ENCODE measurements at regions not wholly inside any gene's neighbourhood (a gene's known extent, or its start where the extent isn't known, plus 50 kb on each side); places are given as distances from the start of the nearest gene placed in this dataset.

DNA sequence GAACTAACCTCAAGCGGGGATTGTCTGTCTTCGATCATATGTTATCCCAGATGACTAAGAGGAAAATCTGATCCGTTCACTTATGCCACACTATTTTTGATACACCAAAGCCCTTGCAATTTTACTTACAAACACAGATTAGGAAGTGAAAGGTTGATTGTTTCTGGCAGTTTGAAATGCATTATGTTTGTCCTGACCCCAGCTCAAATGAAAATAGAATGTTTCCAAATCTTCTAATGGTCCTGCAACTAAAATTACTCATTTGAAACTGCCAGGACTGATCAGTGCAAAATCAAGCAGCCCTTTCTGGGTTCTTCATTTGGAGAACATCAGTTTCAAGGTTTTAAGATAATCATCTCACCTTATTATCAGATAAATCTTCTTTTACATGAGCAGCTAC, 696.7 kb upstream of the WWC1 start:
- DNase-seq, result no peak

DNA sequence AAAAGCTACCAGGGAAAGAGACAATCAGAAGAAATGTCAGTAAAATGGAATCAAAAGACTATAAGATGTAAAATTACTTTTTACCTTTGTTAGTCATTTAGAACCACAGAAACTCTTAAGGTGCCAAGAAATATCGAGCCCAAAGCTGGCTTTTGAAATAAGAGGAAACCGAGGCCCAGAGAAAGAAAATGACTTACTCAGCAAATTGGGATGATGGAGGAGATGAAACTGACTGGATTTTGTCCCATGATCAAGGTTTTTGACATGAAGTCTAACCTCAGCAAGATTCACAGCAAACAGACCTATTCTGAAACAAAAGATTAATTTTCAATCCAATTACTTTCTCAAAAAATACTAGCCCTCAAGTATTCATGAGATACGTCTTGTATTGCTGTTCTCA, 696.2 kb upstream of the WWC1 start:
- no peak for DNase-seq

DNA sequence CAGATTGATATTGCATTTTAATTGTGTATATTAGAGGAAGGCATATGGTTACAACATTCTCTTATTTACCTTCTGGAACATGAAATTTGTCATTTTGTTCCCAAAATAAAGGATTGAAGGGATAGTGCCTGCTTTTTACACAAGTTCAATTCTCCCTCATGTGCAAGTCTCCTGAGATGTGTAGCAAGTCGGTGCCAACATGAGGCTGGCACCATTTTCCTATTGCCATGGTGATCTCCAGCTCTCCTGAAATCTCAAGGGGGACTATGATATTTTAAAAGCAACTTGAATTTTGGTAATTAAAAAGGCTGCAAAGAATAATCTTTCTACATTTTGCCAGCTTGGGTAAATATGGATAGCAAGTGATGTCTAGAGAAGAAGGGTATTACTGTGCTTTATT, 693.3 kb upstream of the WWC1 start:
- DNase-seq, result no peak

DNA sequence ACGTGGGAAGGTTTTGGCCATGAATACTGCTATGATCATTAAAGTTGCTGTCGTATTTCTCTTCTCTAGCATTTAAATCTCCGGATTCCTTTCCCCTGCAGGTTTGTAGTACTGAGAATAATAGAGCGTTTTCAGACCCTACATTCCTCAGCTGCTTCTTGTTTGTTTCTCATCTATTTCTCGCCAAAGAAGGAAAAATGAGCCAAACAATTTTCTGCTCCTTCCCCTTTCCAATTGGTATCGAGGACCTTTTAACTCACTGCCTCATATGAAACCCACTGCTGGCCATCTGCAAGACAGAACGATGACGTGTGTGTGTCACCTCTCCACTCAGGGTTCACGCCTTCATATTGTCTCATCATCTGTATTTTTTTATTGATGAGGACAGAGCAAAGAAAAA, 689.4 kb upstream of the WWC1 start:
- no peak for DNase-seq

DNA sequence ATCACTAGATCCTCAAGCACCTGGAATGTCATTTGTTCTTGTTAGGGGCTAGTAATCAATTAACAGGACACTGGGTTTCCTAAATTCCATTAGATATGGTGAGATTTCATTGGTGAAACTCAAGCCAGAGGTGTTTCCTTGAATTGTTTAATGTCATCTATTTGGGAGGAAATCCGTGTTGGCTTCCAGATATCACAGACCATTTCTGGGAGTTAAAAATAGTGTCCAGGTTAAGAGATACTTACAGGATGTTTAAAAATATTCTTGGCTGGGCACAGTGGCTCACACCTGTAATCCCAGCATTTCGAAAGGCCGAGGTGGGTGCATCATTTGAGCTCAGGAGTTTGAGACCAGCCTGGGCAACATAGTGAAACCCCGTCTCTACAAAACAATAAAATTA, 688.3 kb upstream of the WWC1 start:
- no peak for DNase-seq

DNA sequence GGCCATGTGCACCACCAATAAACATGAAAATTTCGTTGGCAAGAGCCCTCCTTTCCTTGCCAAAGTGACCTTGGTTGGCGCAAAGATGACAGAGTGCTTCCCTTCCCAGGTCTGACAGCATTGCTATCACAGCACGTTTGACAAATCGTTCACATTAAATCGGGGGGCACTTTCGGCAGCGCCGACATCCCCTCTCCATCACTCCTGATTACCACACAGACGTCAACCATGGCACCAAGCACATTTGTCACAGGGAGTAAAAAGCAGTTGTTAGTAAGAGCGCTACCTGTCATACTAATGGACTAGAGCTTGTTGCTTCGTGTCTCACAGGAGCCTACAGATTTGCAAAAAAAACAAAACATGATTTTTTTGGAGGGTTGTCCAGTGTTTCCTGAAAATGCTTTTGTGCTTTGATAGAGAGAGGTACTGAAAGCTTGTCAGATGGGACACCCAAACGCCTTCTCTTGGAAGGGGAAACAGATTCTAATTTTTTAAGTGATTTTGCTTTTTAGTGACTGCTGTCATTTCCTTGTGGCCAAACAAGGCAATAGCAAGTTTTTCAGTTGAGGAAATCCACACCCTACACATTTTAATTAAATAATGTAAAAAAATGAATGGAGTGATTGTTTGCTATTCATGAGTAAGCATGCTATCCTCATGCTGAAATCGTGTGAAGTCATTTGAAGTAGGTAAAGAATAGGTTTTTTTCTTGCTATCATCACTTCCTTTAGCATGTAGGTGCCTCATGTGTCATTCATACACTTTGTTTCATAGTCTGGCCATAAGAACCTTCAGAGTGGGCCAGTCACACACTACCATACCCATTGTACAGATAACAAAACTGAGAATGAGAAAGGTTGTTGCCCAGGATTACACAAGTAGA, 682.8 kb upstream of the WWC1 start:
- DNase-seq, result no peak

DNA sequence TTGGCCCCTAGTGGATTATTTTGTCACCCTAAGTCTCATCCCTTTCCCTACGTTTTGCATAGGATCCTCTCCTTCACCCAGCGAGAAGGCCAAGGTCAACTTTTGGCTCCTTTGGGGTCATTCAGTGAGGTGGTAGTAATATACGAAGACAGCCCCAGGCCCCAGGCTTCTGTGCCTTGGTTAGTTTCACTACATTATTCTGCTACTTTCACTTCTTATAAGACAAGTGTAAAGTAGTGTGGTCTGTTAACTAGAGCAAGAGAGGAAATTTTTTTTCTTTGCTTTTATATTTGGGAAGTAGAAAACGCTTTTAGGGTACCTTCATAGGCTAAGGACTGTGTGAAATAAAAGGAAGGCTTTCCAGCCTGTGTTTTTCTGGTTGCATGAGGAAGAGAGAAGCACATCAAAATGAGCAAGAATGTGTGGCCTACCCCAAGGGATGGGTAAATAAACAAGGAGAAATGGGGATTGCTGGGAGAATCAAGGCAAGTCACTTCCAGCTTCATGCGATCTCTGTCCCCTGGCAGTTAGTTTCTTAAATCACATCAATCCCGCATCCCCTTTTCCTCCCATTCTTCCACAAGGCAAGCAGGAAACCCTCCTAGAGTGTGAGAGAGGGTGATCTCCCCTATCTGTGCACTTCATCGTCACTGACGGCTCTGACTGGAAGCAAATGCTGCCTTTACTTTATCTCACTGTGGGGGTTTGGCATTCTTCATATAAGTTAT, 677.0 kb upstream of the WWC1 start:
- no peak for DNase-seq

DNA sequence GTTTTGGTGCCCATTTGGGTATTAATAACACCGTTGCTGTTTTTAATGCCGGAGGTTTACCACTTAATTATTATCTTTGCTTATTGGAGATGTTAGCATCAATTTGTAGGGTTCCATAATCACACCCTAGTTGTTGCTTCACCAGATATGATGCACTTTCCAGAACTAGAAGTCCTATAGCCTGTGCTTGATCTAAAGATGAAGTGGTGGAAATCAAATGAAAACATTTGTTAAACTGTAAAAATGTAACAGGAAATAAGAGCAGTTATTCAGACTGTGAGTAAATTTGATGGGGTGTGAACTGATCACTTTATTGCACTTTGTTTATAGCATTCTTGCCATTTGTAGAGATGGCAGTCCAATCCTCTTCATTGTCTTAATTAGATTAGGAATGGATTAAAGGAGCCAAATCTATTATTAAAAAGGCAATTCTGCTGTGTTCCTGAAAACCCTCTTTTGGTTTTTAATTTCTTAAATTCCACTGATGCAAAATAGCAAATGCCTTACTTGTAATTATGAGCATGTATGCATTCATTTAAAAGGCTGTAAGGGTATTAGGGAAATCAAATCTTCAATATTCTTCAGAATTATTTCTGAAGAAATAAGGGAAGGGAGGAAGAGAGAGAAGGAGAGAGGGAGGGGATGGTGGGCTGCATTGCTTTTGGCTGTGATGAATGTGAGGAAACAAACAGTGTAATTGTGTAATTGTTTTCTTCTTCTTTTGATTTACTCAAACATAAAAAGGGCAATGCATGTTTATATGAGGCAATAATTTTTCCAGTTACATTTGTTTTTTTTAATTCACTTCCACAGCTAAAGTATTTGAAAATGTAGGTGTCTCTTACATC, 675.2 kb upstream of the WWC1 start:
- DNase-seq, result no peak

DNA sequence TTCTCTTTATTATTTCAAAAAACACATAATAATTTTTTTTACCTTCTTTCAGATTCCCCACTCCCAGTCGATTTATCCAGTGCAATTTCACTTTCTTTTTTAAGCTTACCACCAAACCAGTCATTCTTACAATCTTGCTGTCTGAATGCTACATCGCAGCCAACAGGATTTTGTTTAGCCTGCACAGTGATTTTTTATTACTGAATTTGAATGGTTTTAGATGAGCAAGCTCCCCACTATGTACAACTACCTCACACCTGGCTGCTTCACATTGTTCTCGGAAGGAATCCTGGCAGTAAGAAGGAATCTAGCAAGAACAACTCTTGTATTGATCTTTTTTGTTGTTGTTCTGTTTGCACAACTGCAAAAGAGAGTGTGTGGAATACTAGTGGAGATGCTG, 668.1 kb upstream of the WWC1 start:
- DNase-seq, result no peak

DNA sequence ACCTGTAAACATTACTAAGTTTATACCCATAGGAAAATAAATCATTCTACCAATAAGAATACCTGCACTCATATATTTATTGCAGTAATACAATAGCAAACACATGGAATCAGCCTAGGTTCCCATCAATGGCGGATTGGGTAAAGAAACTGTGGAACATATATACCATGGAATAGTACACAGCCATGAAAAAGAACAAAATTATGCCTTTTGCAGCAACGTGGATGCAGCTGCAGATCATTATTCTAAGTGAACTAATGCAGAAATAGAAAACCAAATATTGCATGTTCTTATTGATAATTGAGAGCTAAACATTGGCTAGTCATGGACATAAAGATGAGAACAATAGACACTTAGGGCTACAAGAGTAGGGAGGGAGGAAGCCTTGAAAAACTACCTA, 667.4 kb upstream of the WWC1 start:
- DNase-seq, result no peak

DNA sequence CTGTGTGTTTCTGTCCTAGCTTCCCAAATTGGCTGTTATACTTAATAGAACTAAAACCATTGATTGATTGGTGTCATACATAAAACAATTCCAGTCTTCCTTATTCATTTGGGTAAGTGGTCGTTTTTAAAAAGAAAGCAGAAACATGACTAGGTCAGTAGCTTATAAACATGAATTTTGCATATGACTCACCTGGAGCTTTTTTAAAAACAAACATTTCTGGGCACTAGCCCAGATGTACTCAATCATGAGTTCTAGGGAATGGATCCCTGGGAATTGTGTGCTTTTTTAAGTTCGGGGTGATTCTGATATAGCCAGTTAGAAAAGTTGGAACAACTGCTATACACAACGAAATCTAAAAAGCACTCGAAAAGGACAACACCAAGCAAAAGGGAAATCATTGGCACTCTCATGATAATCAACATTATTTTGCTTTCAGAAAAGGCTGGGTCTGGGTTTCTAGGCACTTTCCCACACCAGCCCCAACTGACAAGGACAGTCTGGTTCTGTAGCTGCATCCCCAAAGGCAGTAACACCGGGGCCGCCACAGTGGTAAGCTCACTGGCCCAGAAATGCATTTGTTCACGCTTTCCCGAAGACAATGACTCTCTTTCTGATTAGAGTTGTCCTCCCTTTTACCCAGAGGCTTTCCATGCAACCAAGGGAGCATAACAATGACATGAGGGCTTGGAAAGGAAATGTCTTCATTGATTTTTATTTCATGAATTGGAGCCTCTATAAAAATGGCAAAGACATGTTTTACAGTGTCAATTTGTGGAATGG, 664.9 kb upstream of the WWC1 start:
- no peak for DNase-seq

DNA sequence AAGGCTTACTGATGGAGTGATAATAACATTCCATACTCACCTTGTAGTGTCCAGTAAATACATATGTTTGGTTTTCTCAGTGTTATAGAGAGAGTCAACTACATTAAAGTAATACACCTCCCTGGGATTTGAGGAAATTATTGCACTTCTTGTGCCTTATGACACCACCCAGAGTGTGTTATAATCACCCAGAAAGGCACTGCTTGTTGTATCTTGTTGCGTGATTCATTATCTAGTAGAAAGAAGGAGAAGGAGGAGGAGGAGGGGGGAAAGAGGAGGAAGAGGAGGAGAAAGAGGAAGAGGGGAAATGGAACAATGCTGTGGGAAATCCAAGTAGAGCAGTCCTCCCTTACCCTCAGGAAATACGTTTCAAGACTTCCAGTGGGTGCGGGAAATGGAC, 661.8 kb upstream of the WWC1 start:
- no peak for DNase-seq

DNA sequence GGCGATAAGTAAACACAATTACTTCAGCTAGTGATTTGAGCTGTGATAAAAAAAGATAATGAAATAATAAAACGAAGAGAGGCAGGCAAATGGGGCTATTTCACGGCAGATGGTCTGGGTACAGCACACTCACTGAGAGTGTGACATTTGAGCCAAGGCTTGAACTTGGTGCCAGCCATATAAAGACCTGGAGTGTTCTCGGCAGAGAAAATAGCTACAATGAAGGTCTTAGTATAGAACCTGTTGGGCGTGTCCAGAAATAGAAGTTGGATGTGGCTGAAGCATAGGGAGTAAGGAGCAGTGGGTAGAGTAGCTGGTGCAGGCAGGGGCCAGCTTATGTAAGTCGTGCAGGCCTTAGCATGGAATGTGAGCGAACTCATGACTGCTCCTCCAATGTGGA, 660.3 kb upstream of the WWC1 start:
- DNase-seq, result no peak

DNA sequence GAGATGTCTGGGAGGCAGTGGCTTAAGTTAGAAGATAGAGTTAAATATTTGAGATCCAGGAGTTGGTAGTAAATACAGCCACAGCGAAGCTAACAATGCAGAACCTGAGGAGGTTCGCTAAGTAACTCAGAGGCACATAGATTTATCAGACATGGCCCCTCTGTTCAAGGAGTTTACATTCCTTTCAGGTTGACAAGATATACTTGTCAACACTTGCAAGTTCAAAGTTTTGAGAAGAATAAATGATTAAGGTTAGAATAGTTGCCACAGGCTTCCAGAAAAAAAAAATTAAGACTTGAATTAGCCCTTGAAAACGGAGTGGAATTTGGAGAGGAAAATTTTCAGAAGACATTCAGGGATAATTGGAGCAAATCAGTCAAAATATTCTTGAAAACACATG, 658.3 kb upstream of the WWC1 start:
- DNase-seq, result no peak

DNA sequence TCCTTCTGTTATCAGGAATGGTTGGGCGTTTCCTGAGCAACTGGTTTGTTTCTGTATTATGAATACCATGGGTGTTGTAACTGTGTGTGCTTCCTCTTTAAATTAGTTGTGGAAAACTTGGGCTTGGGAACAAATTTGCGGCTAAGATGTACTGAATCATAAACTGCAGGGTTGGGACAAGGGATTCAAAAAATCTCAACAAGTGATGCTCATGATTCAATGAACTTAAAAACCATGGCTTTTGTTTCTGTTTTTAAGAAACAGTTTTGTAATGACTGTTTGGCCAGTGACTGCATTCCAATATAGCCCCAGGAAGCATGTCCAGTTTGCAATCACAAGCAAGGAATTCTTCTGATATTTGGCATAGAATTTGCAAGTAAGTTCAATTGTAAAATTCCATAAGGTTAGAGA, 657.5 kb upstream of the WWC1 start:
- no peak for DNase-seq

DNA sequence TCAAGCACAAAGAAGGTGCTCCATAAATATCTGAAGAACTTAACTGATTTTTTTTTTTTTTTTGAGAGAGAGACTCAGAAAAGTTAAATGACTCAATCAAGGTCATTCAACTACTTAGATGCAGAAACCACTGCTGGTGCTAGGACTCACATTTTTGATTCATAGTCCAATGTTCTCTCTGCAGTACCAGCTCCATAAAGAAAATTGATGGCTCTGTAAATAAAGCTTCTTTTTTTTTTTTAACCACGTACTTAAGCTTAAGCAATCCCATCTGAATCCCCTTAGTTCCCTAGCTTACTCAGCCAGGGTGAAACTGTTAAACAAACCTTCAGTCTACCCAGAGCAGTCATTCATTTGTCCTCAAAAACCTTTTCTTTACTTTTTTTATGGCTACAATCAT, 657.0 kb upstream of the WWC1 start:
- no peak for DNase-seq

DNA sequence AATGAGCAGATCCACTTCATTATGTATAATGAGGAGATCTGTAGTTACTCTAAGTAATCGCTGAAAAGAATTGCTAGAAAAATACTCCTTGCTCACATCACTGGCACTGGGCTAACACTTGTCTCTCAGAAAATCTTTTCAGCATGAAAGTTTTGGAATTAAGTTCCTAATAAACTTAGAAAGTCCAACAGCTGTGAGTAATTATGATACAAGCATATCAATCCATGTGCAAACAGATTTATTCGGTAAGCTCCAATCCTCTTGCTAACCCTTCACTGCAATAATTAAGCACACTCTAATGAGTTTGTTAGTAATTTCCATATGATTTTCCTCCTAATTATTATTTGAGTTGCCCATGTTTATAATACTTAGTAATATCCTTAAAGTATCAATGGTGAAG, 652.6 kb upstream of the WWC1 start:
- DNase-seq, result no peak

DNA sequence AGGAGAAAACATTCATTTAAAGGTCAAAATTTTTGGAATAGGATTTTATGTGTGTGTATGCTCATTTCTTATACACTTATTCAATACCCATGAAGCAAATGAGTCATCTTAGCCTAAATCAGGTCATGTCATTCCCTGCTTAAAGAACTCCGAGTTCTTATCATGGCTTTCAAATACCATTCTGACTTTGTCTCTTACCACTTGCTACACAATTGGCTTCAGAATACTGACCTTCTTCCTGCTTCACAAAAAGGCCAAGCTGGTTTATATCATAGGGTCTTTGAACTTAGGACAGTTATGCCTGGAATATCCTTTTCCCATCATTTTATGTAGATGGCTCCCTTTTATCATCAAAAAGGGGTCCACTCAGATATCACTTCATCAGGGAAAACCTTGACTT, 652.2 kb upstream of the WWC1 start:
- no peak for DNase-seq

DNA sequence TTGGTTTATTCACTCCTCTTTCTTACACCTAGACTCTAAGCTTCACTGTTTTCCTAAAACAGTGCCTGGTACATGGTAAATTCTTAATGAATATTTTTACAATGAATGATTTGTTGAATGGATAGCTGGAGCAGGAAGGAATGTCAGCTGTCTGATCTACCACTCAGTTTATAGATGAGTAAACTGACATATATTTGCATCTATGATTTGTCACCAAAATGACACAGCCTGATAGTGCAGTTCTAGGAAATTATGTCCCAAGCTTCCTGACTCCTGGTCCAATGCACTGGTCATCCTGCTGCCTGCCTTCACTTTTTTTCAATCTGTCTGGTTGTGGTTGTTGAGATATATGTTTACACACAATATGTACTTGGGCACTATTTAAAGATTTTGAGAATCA, 651.7 kb upstream of the WWC1 start:
- DNase-seq, result no peak

DNA sequence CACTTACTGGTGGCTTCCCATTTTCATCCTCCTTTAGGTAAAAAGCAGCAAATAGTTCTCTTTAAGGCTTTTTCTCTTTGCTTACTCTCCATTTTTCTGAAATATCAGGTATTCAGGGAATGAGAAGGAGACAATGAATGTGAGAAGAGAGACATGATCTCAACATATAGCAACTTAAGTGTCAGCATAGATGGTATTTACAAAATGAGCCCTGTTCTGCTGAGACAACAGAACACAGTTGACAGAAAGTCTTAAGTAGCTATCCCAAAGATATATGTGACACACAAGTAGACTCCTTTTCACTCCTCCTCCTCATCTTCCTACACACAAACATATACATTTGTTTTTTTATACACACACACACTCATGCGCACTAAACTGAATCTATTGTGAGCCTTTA, 649.3 kb upstream of the WWC1 start:
- DNase-seq, result no peak

DNA sequence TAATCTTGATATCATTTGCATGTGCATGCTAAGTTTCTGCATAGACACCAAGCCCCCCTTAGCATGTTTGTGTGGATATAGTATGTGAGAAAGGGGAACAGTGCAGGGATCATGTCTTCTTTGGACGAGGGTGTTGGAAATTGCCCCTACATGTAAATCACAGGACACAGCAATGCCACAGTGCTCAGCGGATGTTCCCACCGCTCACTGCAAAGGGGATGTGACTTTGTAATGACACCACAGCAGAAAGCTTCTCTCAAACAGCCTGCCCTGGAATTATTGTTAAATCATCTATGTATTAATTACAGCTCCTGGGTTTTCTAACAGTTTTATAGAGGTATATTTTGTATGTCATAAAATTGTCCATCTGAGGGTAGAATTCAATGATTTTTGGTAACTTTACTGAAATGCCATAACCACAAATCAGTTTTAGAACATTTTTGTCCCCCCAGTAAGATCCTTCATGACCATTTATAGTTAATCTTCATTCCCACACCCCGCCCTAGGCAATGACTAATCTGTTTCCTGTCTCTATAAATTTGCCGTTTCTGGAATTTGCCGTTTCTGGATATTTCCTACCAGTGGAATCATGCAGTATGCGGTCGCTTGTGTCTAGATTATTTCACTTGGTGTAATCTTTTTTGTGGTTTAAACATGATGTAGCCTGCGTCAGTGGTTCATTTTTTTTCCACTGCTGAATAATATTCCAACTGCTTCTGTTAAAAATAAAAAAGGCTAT, 648.5 kb upstream of the WWC1 start:
- no peak for DNase-seq
